IMR-90 (cell line): ENCODE measurements at regions not wholly inside any gene's neighbourhood (a gene's known extent, or its start where the extent isn't known, plus 50 kb on each side); places are given as distances from the start of the nearest gene placed in this dataset.

ENCODE experiments used
- ATAC-seq: fragments of 200-7000 bp; cut with Tn5 transposase; 2 replicates; pipeline ENCODE4 v1.9.1; 2020; ENCODE audit warnings: low read depth, mild to moderate bottlenecking, moderate library complexity
- BruUV-seq: library from RNA; stranded (reverse); fragments of 400-500 nt; replicated peaks from 2 replicates; lab custom pipeline; 2021; lab: Mats Ljungman, UMichigan
- CTCF ChIA-PET: fragments of 300-600 bp; formaldehyde crosslinking; extraction: SDS; loops from one replicate; lab custom pipeline; 2021; ENCODE audit warnings: antibody characterized with exemption; lab: Yijun Ruan, JAX
- POLR2A ChIA-PET: fragments of 300-600 bp; sonication (Branson Sonifier 250); formaldehyde crosslinking; loops from one replicate; lab custom pipeline; 2022; ENCODE audit warnings: antibody characterized with exemption; ENCODE audit not compliant: unreplicated experiment; lab: Charles Lee
- DNase-seq: peaks from one replicate; pipeline ENCODE4 v3.0.0; 2013
- H2AFZ ChIP-seq: replicated peaks from 2 replicates; pipeline ENCODE3; 2013; ENCODE audit warnings: low read length, mild to moderate bottlenecking; ENCODE audit not compliant: poor library complexity
- H2AK5ac ChIP-seq: 2 replicates; pipeline ENCODE4 v1.6.1; 2013; ENCODE audit warnings: low read depth, low read length, inconsistent platforms
- H2AK9ac ChIP-seq: replicated peaks from 2 replicates; pipeline ENCODE3; 2013; ENCODE audit warnings: mild to moderate bottlenecking, low read depth, low read length, moderate library complexity; ENCODE audit not compliant: poor library complexity
- H2BK120ac ChIP-seq: 2 replicates; pipeline ENCODE4 v1.6.1; 2013; ENCODE audit warnings: low read depth, low read length, inconsistent platforms
- H2BK15ac ChIP-seq: 3 replicates; pipeline ENCODE4 v1.6.1; 2013; ENCODE audit warnings: low read depth, low read length, inconsistent platforms
- H2BK20ac ChIP-seq: 2 replicates; pipeline ENCODE4 v1.6.1; 2013; ENCODE audit warnings: low read depth, mild to moderate bottlenecking, inconsistent platforms, low read length, moderate library complexity
- H2BK5ac ChIP-seq: 2 replicates; pipeline ENCODE4 v1.6.1; 2013; ENCODE audit warnings: mild to moderate bottlenecking, low read depth, low read length, inconsistent platforms; ENCODE audit not compliant: poor library complexity, severe bottlenecking
- H3K14ac ChIP-seq: replicated peaks from 2 replicates; pipeline ENCODE4 v1.6.1; 2013; ENCODE audit warnings: low read depth, low read length, inconsistent platforms
- H3K18ac ChIP-seq: 2 replicates; pipeline ENCODE4 v1.6.1; 2013; ENCODE audit warnings: low read depth, low read length, control low read depth
- H3K23ac ChIP-seq: 2 replicates; pipeline ENCODE4 v1.6.1; 2013; ENCODE audit warnings: low read depth, low read length, inconsistent platforms
- H3K27ac ChIP-seq: 2 replicates; pipeline ENCODE4 v1.5.1; 2013; ENCODE audit warnings: mild to moderate bottlenecking, control low read depth, low read length; ENCODE audit not compliant: insufficient read depth
- H3K27me3 ChIP-seq: 2 replicates; pipeline ENCODE4 v1.6.1; 2013; ENCODE audit warnings: low read length; ENCODE audit not compliant: control insufficient read depth, insufficient read depth
- H3K36me3 ChIP-seq: 2 replicates; pipeline ENCODE4 v1.6.1; 2013; ENCODE audit warnings: low read length, mixed read lengths; ENCODE audit not compliant: control insufficient read depth, insufficient read depth
- H3K4ac ChIP-seq: 2 replicates; pipeline ENCODE4 v1.6.1; 2013; ENCODE audit warnings: low read depth, low read length, inconsistent platforms
- H3K4me1 ChIP-seq: 2 replicates; pipeline ENCODE4 v1.6.1; 2013; ENCODE audit warnings: low read length, mixed read lengths; ENCODE audit not compliant: control insufficient read depth, insufficient read depth
- H3K4me2 ChIP-seq: 2 replicates; pipeline ENCODE4 v1.6.1; 2013; ENCODE audit warnings: low read depth, mild to moderate bottlenecking, control low read depth, low read length, moderate library complexity
- H3K4me3 ChIP-seq: 2 replicates; pipeline ENCODE4 v1.5.1; 2013; ENCODE audit warnings: low read depth, mild to moderate bottlenecking, control low read depth, low read length, moderate library complexity; ENCODE audit not compliant: insufficient read depth
- H3K56ac ChIP-seq: 2 replicates; pipeline ENCODE4 v1.6.1; 2013; ENCODE audit warnings: low read length, inconsistent platforms; ENCODE audit not compliant: insufficient read depth; ENCODE audit errors: extremely low read depth
- H3K79me1 ChIP-seq, 2 experiments: 2 replicates each; pipeline ENCODE4 v1.6.1; 2013; ENCODE audit warnings: low read length in 2 of 2, inconsistent platforms in 1 of 2, low read depth in 1 of 2
- H3K9ac ChIP-seq: 2 replicates; pipeline ENCODE4 v1.6.1; 2013; ENCODE audit warnings: low read depth, low read length, control low read depth
- H3K9me1 ChIP-seq: 2 replicates; pipeline ENCODE4 v1.6.1; 2013; ENCODE audit warnings: low read length, inconsistent platforms; ENCODE audit not compliant: insufficient read depth
- H3K9me3 ChIP-seq: 2 replicates; pipeline ENCODE4 v1.6.1; 2013; ENCODE audit warnings: low read length; ENCODE audit not compliant: control insufficient read depth, insufficient read depth
- H4K20me1 ChIP-seq: 2 replicates; pipeline ENCODE4 v1.6.1; 2013; ENCODE audit warnings: low read length, inconsistent platforms; ENCODE audit not compliant: insufficient read depth
- H4K5ac ChIP-seq: 2 replicates; pipeline ENCODE4 v1.6.1; 2013; ENCODE audit warnings: mild to moderate bottlenecking, low read depth, low read length, control low read depth
- H4K8ac ChIP-seq, 2 experiments: 2 replicates each; pipeline ENCODE4 v1.6.1; 2013; ENCODE audit warnings: low read depth in 2 of 2, low read length in 2 of 2, control low read depth in 1 of 2, inconsistent platforms in 1 of 2
- H4K91ac ChIP-seq: 2 replicates; pipeline ENCODE4 v1.6.1; 2013; ENCODE audit warnings: low read depth, low read length, inconsistent platforms; ENCODE audit not compliant: insufficient read depth
- FOS ChIP-seq: fragments of 150-350 bp; IDR thresholded peaks from 2 replicates; pipeline ENCODE4 v1.6.1; 2016; ENCODE audit warnings: low read depth, low read length
- NFE2L2 ChIP-seq: fragments of 150-350 bp; IDR thresholded peaks from 2 replicates; pipeline ENCODE4 v1.6.1; 2016; ENCODE audit warnings: low read depth, mild to moderate bottlenecking, low read length
- POLR2A ChIP-seq: IDR thresholded peaks from 2 replicates; pipeline ENCODE4 v1.6.1; 2012; ENCODE audit warnings: mild to moderate bottlenecking, low read depth, low read length
- WGBS, 2 experiments: methylation state at CpG; one replicate each; pipeline versions ENCODE4 v1.1.5 to v1.1.7; 2013; ENCODE audit warnings: missing lambda C conversion rate in 2 of 2; ENCODE audit not compliant: insufficient read length in 1 of 2; ENCODE audit errors: extremely low coverage in 2 of 2; 5-methylcytosine and 5-hydroxymethylcytosine counted together
- dilution Hi-C: fragments of 300-500 bp; cut with HindIII; formaldehyde crosslinking; loops from one replicate; pipeline ENCODE4 v1.14.3; 2018; ENCODE audit warnings: low sequenced_read_pairs; ENCODE audit not compliant: unreplicated experiment
- in situ Hi-C: fragments of 300-500 bp; cut with MboI; formaldehyde crosslinking; loops from 3 replicates; pipeline ENCODE4 v1.14.3; 2019; ENCODE audit warnings: low sequenced_read_pairs, inconsistent platforms, mixed read lengths
- intact Hi-C: fragments of 100-400 bp; cut with micrococcal nuclease; formaldehyde crosslinking; loops from 2 replicates; pipeline ENCODE4 v1.10.0; 2022

DNA sequence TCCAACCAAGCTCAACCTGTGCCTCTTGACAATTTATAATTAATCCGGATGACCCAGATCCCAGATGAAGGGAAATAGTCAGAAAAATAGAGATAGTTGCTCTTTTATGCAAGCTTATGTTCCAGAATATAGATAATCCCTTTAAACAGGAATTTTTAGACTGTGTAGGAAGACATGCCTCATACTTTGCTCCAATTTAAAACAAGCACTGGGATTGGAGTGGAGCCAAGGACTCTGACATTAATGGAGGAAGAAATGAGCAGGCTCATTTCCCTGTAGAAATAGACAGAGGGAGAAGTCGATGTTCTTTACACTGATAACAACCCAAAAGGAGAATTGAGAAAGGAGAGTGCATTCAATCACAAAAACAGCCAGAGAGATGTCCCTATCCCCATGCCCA, 70.1 kb upstream of the LRRC55 start:
- CTCF ChIA-PET, result interaction anchor here (1.9 kb wide), 1 partner anchor 138 kb away, joined by 5 read pairs; no protein-coding TSS in a partner anchor
- Histone ChIP-seq H4K5ac (no peak overlapping the region), H3K36me3 (no peaks in the 10 kb centered on the region), H2BK120ac (no peak overlapping the region), H3K18ac (no peak overlapping the region), H3K14ac (no peak overlapping the region), H2AK9ac (no peak overlapping the region), H3K4me3 (no peak overlapping the region), H4K8ac (no peak overlapping the region), H2BK20ac (no peak overlapping the region), H2BK15ac (no peak overlapping the region), H2AK5ac (no peak overlapping the region), H3K9ac (no peak overlapping the region), H3K27me3 (no peaks in the 10 kb centered on the region; the same call in 1 of the 2 replicates), H4K91ac (no peak overlapping the region), H3K9me1 (no peaks in the 10 kb centered on the region), H3K27ac (no peak overlapping the region), H3K4me1 (no peaks in the 10 kb centered on the region), H3K23ac (no peak overlapping the region), H3K4ac (no peak overlapping the region), H4K20me1 (no peaks in the 10 kb centered on the region), H2BK5ac (no peak overlapping the region), H2AFZ (no peak overlapping the region), H3K79me1 (no peaks in the 10 kb centered on the region), H3K4me2 (no peak overlapping the region), H3K9me3 (no peaks in the 10 kb centered on the region), H3K56ac (no peak overlapping the region)
- in situ Hi-C loops, result no loop called here
- intact Hi-C loops, result no loop called here
- no CpG with 5 or more reads among the region's 2 CpGs for WGBS, 2 experiments
- ATAC-seq (no peak), DNase-seq (no peak)
- TF ChIP-seq POLR2A (no peak), NFE2L2 (no peak), FOS (no peak)
- dilution Hi-C loops, result no loop called here
- BruUV-seq, result no TSS peak
- POLR2A ChIA-PET, result no interaction called here
